Endothelial cell of umbilical vein (primary cell): ENCODE measurements at regions not wholly inside any gene's neighbourhood (a gene's known extent, or its start where the extent isn't known, plus 50 kb on each side); places are given as distances from the start of the nearest gene placed in this dataset.

ENCODE experiments used
- BruUV-seq: library from RNA; stranded (reverse); fragments of 400-500 nt; replicated peaks from 2 replicates; lab custom pipeline; 2021; lab: Mats Ljungman, UMichigan
- CTCF ChIA-PET: fragments of 300-600, 350-600 bp; sonication (Branson Sonifier 250); formaldehyde crosslinking; loops from one replicate; lab custom pipeline; 2021; ENCODE audit warnings: antibody characterized with exemption, inconsistent platforms; lab: Charles Lee
- POLR2A ChIA-PET: fragments of 300-600, 350-600 bp; sonication (Branson Sonifier 250); formaldehyde crosslinking; loops from one replicate; lab custom pipeline; 2021; ENCODE audit warnings: antibody characterized with exemption, inconsistent platforms; lab: Charles Lee
- DNase-seq: peaks from one replicate; pipeline ENCODE4 v3.0.0-alpha.2; 2011; ENCODE audit warnings: low read depth, low spot score
- FAIRE-seq: peaks from 2 replicates; lab custom pipeline; 2011; peaks lifted over from hg19 to GRCh38; lab: Jason Lieb, UNC
- H2AFZ ChIP-seq: 2 replicates; pipeline ENCODE4 v1.6.0; 2012; ENCODE audit warnings: low read depth, low read length, control low read depth, inconsistent platforms
- H3K27ac ChIP-seq: 2 replicates; pipeline ENCODE4 v1.5.1; 2011; ENCODE audit warnings: low read depth, mild to moderate bottlenecking, control low read depth, low read length, moderate library complexity; ENCODE audit not compliant: insufficient read depth
- H3K27me3 ChIP-seq, 2 experiments: 2 replicates each; pipeline versions ENCODE4 v1.6.0 to v1.6.1; 2011; ENCODE audit warnings: low read length in 2 of 2, mixed read lengths in 1 of 2; ENCODE audit not compliant: control insufficient read depth in 2 of 2, insufficient read depth in 2 of 2
- H3K36me3 ChIP-seq, 2 experiments: 2 replicates in 1 of 2; 3 replicates in 1 of 2; pipeline ENCODE4 v1.5.1; 2011; ENCODE audit warnings: low read length in 2 of 2, mild to moderate bottlenecking in 1 of 2, moderate library complexity in 1 of 2; ENCODE audit not compliant: control insufficient read depth in 2 of 2, insufficient read depth in 2 of 2; ENCODE audit errors: extremely low read depth in 1 of 2
- H3K4me1 ChIP-seq: 3 replicates; pipeline ENCODE4 v1.5.1; 2011; ENCODE audit warnings: mild to moderate bottlenecking, low read length; ENCODE audit not compliant: control insufficient read depth, insufficient read depth; ENCODE audit errors: extremely low read depth
- H3K4me2 ChIP-seq: 2 replicates; pipeline ENCODE4 v1.6.1; 2011; ENCODE audit warnings: low read length, control low read depth, mixed read lengths; ENCODE audit not compliant: insufficient read depth
- H3K4me3 ChIP-seq, 3 experiments: fragments of 200-600 bp in 1 of 3; sonication (generic), shearing (Covaris generic) in 1 of 3; replicated peaks in 1 of 3; 2 replicates each; pipeline ENCODE4 v1.5.1; 2011 to 2016; ENCODE audit warnings: control low read depth in 3 of 3, low read length in 3 of 3, mild to moderate bottlenecking in 2 of 3, inconsistent platforms in 1 of 3, low read depth in 1 of 3, moderate library complexity in 1 of 3; ENCODE audit not compliant: insufficient read depth in 1 of 3
- H3K79me2 ChIP-seq: 2 replicates; pipeline ENCODE4 v1.6.0; 2012; ENCODE audit warnings: low read length, inconsistent platforms; ENCODE audit not compliant: control insufficient read depth, insufficient read depth
- H3K9ac ChIP-seq: replicated peaks from 2 replicates; pipeline ENCODE3; 2011; ENCODE audit warnings: low read length, control low read depth; ENCODE audit not compliant: insufficient read depth; ENCODE audit errors: extremely low read depth
- H3K9me1 ChIP-seq: replicated peaks from 3 replicates; pipeline ENCODE4 v1.6.0; 2011; ENCODE audit warnings: mild to moderate bottlenecking, low read length; ENCODE audit not compliant: control insufficient read depth, insufficient read depth; ENCODE audit errors: extremely low read depth
- H3K9me3 ChIP-seq: replicated peaks from 2 replicates; pipeline ENCODE4 v1.5.1; 2012; ENCODE audit warnings: low read length, inconsistent platforms; ENCODE audit not compliant: control insufficient read depth, insufficient read depth
- H4K20me1 ChIP-seq: replicated peaks from 2 replicates; pipeline ENCODE3; 2011; ENCODE audit warnings: mild to moderate bottlenecking, low read length; ENCODE audit not compliant: control insufficient read depth, insufficient read depth; ENCODE audit errors: extremely low read depth
- EZH2 ChIP-seq: IDR thresholded peaks from 2 replicates; pipeline ENCODE4 v1.6.1; 2012; ENCODE audit warnings: borderline replicate concordance, low read depth, mild to moderate bottlenecking, moderate library complexity, low read length, inconsistent platforms; ENCODE audit not compliant: severe bottlenecking
- FOS ChIP-seq: IDR thresholded peaks from 2 replicates; pipeline ENCODE4 v1.6.1; 2011; ENCODE audit warnings: mild to moderate bottlenecking, low read length, moderate library complexity, borderline replicate concordance; ENCODE audit not compliant: insufficient read depth
- GATA2 ChIP-seq: IDR thresholded peaks from 2 replicates; pipeline ENCODE4 v1.7.0; 2011; ENCODE audit warnings: low read depth, mild to moderate bottlenecking, moderate library complexity, mixed read lengths, low read length; ENCODE audit not compliant: insufficient read length, insufficient read depth
- JUN ChIP-seq: IDR thresholded peaks from 2 replicates; pipeline ENCODE4 v1.6.1; 2011; ENCODE audit warnings: borderline replicate concordance, low read depth; ENCODE audit not compliant: insufficient read length, insufficient read depth
- MYC ChIP-seq: IDR thresholded peaks from one replicate; pipeline ENCODE4 v1.6.1; 2011; ENCODE audit warnings: mild to moderate bottlenecking, low read depth, low read length
- POLR2A ChIP-seq: IDR thresholded peaks from 2 replicates; pipeline ENCODE4 v1.6.1; 2012; ENCODE audit warnings: low read depth, mild to moderate bottlenecking, control low read depth, low read length
- POLR2AphosphoS5 ChIP-seq: IDR thresholded peaks from 2 replicates; pipeline ENCODE4 v1.6.1; 2012; ENCODE audit warnings: low read depth, mild to moderate bottlenecking, control low read depth, low read length, moderate library complexity; ENCODE audit not compliant: insufficient read depth
- dilution Hi-C: fragments of 300-500 bp; cut with MboI; formaldehyde crosslinking; loops from one replicate; pipeline ENCODE4 v1.15.0; 2019; ENCODE audit warnings: low sequenced_read_pairs; ENCODE audit not compliant: extremely low pct_ligation_motif_present
- intact Hi-C: fragments of 100-400 bp; cut with micrococcal nuclease; formaldehyde crosslinking; loops from one replicate; pipeline ENCODE4 v1.10.0; 2022
- TF ChIP-seq, protein P1 (sequence below), 2 donors: IDR thresholded peaks; 1 replicate in 1 of 2; 2 replicates in 1 of 2; pipeline ENCODE4 v1.5.1; 2011; ENCODE audit warnings: low read length in 2 of 2, mild to moderate bottlenecking in 2 of 2, moderate library complexity in 2 of 2, control low read depth in 1 of 2, inconsistent platforms in 1 of 2, low read depth in 1 of 2; ENCODE audit not compliant: insufficient read depth in 1 of 2; ENCODE audit errors: extremely low read depth in 1 of 2
- TF ChIP-seq, protein P2 (sequence below): IDR thresholded peaks from 2 replicates; pipeline ENCODE4 v1.6.1; 2011; ENCODE audit not compliant: insufficient read depth, insufficient read length

DNA sequence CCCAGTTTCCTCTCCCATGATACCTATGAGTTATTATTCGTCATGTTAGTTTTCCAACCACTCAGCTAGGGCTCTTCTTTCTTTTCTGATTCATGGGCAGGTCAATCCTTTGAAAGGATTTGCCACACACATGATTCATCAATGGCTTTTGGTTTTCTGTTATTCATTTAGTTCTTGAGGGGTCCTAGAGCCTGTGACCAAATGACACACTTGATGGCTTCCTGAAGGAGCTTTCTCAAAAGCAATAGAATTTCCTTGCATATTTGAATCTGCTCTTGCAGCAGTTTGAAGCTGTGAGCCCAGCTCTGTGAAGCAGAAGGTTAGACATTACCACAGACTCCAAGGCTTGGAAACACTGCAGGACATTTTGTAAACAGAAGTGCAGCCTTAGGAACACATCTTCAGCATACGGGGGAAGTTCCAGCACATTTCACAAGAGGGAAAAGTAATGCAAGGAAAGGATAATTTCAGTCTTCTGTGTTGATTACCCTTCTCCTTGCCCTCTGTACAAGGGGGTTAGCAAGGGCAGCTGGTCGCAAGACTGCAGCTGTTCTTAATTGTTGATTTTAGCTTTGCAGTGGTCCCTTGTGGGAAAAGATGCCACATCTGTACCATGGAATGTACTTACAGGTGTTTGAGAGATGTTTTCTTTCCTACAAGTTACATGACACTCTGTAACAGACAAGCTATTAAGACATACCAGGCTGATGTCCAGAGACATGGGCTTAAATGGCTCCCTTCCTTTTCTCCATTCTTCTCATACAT, 338.6 kb downstream of the KCNRG start:
- H3K9me3 ChIP-seq: no peaks in the 10 kb centered on the region
- FAIRE-seq (no peak), DNase-seq (no peak)
- H3K36me3 ChIP-seq: no peaks in the 10 kb centered on the region
- H4K20me1 ChIP-seq: no peaks in the 10 kb centered on the region
- no peaks in the 10 kb centered on the region for H3K79me2 ChIP-seq
- no TSS peak for BruUV-seq
- no peak overlapping the region for H2AFZ ChIP-seq
- intact Hi-C loops (no loop called here), dilution Hi-C loops (no loop called here)
- no peak overlapping the region for H3K4me2 ChIP-seq
- TF ChIP-seq EZH2 (no peak), JUN (no peak), GATA2 (no peak), FOS (no peak), POLR2A (no peak), POLR2AphosphoS5 (no peak), MYC (no peak)
- TF ChIP-seq, protein P1, sequence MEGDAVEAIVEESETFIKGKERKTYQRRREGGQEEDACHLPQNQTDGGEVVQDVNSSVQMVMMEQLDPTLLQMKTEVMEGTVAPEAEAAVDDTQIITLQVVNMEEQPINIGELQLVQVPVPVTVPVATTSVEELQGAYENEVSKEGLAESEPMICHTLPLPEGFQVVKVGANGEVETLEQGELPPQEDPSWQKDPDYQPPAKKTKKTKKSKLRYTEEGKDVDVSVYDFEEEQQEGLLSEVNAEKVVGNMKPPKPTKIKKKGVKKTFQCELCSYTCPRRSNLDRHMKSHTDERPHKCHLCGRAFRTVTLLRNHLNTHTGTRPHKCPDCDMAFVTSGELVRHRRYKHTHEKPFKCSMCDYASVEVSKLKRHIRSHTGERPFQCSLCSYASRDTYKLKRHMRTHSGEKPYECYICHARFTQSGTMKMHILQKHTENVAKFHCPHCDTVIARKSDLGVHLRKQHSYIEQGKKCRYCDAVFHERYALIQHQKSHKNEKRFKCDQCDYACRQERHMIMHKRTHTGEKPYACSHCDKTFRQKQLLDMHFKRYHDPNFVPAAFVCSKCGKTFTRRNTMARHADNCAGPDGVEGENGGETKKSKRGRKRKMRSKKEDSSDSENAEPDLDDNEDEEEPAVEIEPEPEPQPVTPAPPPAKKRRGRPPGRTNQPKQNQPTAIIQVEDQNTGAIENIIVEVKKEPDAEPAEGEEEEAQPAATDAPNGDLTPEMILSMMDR (IDR thresholded peaks at IDR 0.05; ENCODE audit: extremely low read depth in 1 of 2, insufficient read depth in 1 of 2, low read depth in 1 of 2, low read length in 2 of 2): no peak
- TF ChIP-seq, protein P2, sequence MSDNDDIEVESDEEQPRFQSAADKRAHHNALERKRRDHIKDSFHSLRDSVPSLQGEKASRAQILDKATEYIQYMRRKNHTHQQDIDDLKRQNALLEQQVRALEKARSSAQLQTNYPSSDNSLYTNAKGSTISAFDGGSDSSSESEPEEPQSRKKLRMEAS: no peak
- ChIA-PET POLR2A (no interaction called here), CTCF (interaction anchor here (0.6 to 0.8 kb wide), 2 partner anchors 10 to 19 kb away, joined by 3 read pairs; no protein-coding TSS in a partner anchor)
- no peak overlapping the region for H3K9ac ChIP-seq
- no peaks in the 10 kb centered on the region for H3K9me1 ChIP-seq
- H3K27me3 ChIP-seq: no peaks in the 10 kb centered on the region
- H3K27ac ChIP-seq: no peak overlapping the region
- H3K4me3 ChIP-seq: no peak overlapping the region
- no peaks in the 10 kb centered on the region for H3K4me1 ChIP-seq
